Lower leg skin (tissue), 4 donors: ENCODE measurements at regions not wholly inside any gene's neighbourhood (a gene's known extent, or its start where the extent isn't known, plus 50 kb on each side); places are given as distances from the start of the nearest gene placed in this dataset.

Experiments
- DNase-seq, 2 donors: peaks; one replicate each; pipeline ENCODE4 v3.0.0-alpha.2; 2019; ENCODE audit warnings: low spot score in 2 of 2
- H3K4me3 ChIP-seq: fragments of 200-600 bp; sonication (generic); 2 replicates; pipeline ENCODE4 v1.5.1; 2017; ENCODE audit warnings: mild to moderate bottlenecking, low read depth; ENCODE audit not compliant: poor library complexity, severe bottlenecking
- CTCF ChIP-seq, 3 donors: fragments of 450-650 bp; IDR thresholded peaks; one replicate each; pipeline ENCODE4 v1.5.1; 2016; ENCODE audit warnings: antibody characterized with exemption in 3 of 3, mild to moderate bottlenecking in 3 of 3, moderate library complexity in 2 of 3
- POLR2A ChIP-seq, 2 donors: fragments of 450-650 bp; IDR thresholded peaks; one replicate each; pipeline ENCODE4 v1.6.1; 2016 to 2017; ENCODE audit warnings: antibody characterized with exemption in 2 of 2, mild to moderate bottlenecking in 1 of 2, moderate library complexity in 1 of 2
- WGBS, 2 donors: methylation state at CpG; one replicate each; pipeline ENCODE4 v1.1.5; 2018; 5-methylcytosine and 5-hydroxymethylcytosine counted together
- intact Hi-C: fragments of 100-400 bp; cut with DNase I; formaldehyde crosslinking; loops from one replicate; pipeline ENCODE4 v1.15.0; 2023; ENCODE audit warnings: low total_unique reads

- no peak for DNase-seq
- H3K4me3 ChIP-seq = no peak overlapping the region
- intact Hi-C loops = no loop called here
- TF ChIP-seq POLR2A (IDR thresholded peaks at IDR 0.05) = no peak
- no peak for TF ChIP-seq CTCF (IDR thresholded peaks at IDR 0.05)
- 64 to 68% methylated on average over 4 of the region's 4 CpGs for WGBS, 2 donors
Measured at GRCh38 chr2:74744731-74745515, 89.0 kb upstream of the HK2 start.

GRCh38 chr2:74745766-74746165, 88.2 kb upstream of the HK2 start:
- 78 to 79% methylated on average over 8 of the region's 8 CpGs for WGBS, 2 donors
- intact Hi-C loops = no loop called here

GRCh38 chr2:74746480-74746879, 87.4 kb upstream of the HK2 start:
- no peak for DNase-seq
- TF ChIP-seq POLR2A (IDR thresholded peaks at IDR 0.05) (no peak), CTCF (IDR thresholded peaks at IDR 0.05) (no peak)
- H3K4me3 ChIP-seq = no peak overlapping the region
- 50 to 58% methylated on average over 2 of the region's 2 CpGs for WGBS, 2 donors
- intact Hi-C loops = no loop called here

More at GRCh38 chr2:74745766-74746165, 88.2 kb upstream of the HK2 start:
- no peak for TF ChIP-seq CTCF (IDR thresholded peaks at IDR 0.05)
- TF ChIP-seq POLR2A (IDR thresholded peaks at IDR 0.05) = no peak
- H3K4me3 ChIP-seq = peak overlapping the region; percentile 7
- no peak for DNase-seq

- intact Hi-C loops = no loop called here
Measured at GRCh38 chr2:74747411-74748080, 86.4 kb upstream of the HK2 start.

GRCh38 chr2:74748665-74749064, 85.3 kb upstream of the HK2 start:
- H3K4me3 ChIP-seq = no peak overlapping the region
- WGBS, 2 donors = 87 to 89% methylated on average over 3 of the region's 3 CpGs
- intact Hi-C loops = no loop called here
- no peak for DNase-seq
- TF ChIP-seq POLR2A (IDR thresholded peaks at IDR 0.05) (no peak), CTCF (IDR thresholded peaks at IDR 0.05) (no peak)

More at GRCh38 chr2:74747411-74748080, 86.4 kb upstream of the HK2 start:
- TF ChIP-seq CTCF (IDR thresholded peaks at IDR 0.05) = no peak
- no peak for TF ChIP-seq POLR2A (IDR thresholded peaks at IDR 0.05)
- 74 to 85% methylated on average over 7 of the region's 7 CpGs for WGBS, 2 donors
- no peak overlapping the region for H3K4me3 ChIP-seq
- DNase-seq = no peak
